ENCODE measurements at regions not wholly inside any gene's neighbourhood (a gene's known extent, or its start where the extent isn't known, plus 50 kb on each side); places are given as distances from the start of the nearest gene placed in this dataset.
"Not testable (repeated sequence)": the region's sequence is repeated elsewhere in the genome, so short reads cannot be mapped to it uniquely, and the experiment has no call there.

DNA sequence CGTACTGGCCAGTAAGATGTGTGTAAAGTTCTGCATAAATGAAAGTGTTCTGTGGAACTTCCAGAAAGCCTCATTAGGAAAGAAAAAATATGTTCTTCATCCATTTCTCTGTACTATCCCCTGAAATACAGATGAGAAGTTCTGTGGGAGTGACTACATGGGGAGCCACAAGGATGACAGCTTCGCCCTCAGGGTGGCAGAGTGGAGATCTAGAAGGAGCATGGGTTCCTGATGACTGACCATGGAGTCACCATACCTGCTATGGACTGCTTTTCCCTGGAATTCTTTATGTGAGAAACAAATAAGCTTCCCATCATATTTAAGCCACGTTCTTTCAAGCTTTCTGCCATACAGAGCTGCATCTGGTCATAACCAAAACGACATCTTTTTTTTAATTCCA lies 113.9 kb upstream of the RGS1 start:
- Histone ChIP-seq H3K36me3 (replicated peaks; ENCODE audit: control insufficient read depth, insufficient read depth, low read length) (no peaks in the 10 kb centered on the region), H3K4me3 (ENCODE audit: insufficient read depth, low read depth, low read length) (no peak overlapping the region), H3K27me3 (ENCODE audit: control insufficient read depth, insufficient read depth, low read length) (no peaks in the 10 kb centered on the region)
- no peak for DNase-seq

- Histone ChIP-seq H3K4me3 (ENCODE audit: insufficient read depth, low read depth, low read length) (no peak overlapping the region), H3K27me3 (ENCODE audit: control insufficient read depth, insufficient read depth, low read length) (no peaks in the 10 kb centered on the region), H3K36me3 (replicated peaks; ENCODE audit: control insufficient read depth, insufficient read depth, low read length) (no peaks in the 10 kb centered on the region)
- DNase-seq = no peak
These were observed 113.0 kb upstream of the RGS1 start for GRCh38 chr1:192462616-192463015.

GRCh38 chr1:192463661-192464060 lies 111.9 kb upstream of the RGS1 start:
- Histone ChIP-seq H3K4me3 (ENCODE audit: insufficient read depth, low read depth, low read length) (no peak overlapping the region), H3K27me3 (ENCODE audit: control insufficient read depth, insufficient read depth, low read length) (no peaks in the 10 kb centered on the region), H3K36me3 (replicated peaks; ENCODE audit: control insufficient read depth, insufficient read depth, low read length) (no peaks in the 10 kb centered on the region)
- no peak for DNase-seq

DNA sequence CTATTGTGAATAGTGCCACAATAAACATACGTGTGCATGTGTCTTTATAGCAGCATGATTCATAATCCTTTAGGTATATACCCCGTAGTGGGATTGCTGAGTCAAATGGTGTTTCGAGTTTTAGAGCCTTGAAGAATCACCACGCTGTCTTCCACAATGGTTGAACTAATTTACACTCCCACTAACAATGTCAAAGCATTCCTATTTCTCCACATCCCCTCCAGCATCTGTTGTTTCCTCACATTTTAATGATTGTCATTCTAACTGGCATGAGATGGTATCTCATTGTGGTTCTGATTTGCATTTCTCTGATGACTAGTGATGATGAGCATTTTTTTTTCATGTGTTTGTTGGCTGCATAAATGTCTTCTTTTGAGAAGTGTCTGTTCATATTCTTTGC lies 110.4 kb upstream of the RGS1 start:
- not testable (repeated sequence) for DNase-seq; H3K27me3 ChIP-seq (ENCODE audit: control insufficient read depth, insufficient read depth, low read length); H3K4me3 ChIP-seq (ENCODE audit: insufficient read depth, low read depth, low read length); H3K36me3 ChIP-seq (replicated peaks; ENCODE audit: control insufficient read depth, insufficient read depth, low read length)

- peak; percentile 4 for DNase-seq
- no peaks in the 10 kb centered on the region for H3K36me3 ChIP-seq (replicated peaks; ENCODE audit: control insufficient read depth, insufficient read depth, low read length)
- no peak overlapping the region for H3K4me3 ChIP-seq (ENCODE audit: insufficient read depth, low read depth, low read length)
- no peaks in the 10 kb centered on the region for H3K27me3 ChIP-seq (ENCODE audit: control insufficient read depth, insufficient read depth, low read length)
These were observed 101.4 kb upstream of the RGS1 start for GRCh38 chr1:192474080-192474683.

DNA sequence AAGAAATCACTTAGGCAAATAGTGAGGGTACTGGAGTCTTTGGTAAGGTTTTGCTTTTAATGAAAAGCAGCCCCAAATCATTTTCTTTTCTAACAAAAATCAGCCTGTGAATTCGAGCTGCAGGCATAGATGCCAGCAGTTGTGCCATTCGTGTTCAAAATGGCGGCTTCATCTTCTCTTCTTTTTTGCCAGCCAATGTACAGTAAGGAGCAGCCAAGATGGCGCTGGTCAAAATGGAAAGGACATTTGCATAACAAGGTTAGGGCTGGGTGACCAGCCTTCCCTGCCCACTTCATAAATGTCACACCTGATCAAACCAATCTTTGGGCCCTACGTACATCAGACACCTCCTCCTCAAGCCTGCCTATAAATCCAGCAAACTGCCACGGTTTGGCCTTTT lies 100.2 kb upstream of the RGS1 start:
- Histone ChIP-seq H3K27me3 (ENCODE audit: control insufficient read depth, insufficient read depth, low read length) (no peaks in the 10 kb centered on the region), H3K36me3 (replicated peaks; ENCODE audit: control insufficient read depth, insufficient read depth, low read length) (no peaks in the 10 kb centered on the region), H3K4me3 (ENCODE audit: insufficient read depth, low read depth, low read length) (no peak overlapping the region)
- DNase-seq = no peak

GRCh38 chr1:192475970-192476369 lies 99.6 kb upstream of the RGS1 start:
- H3K27me3 ChIP-seq (ENCODE audit: control insufficient read depth, insufficient read depth, low read length) = no peaks in the 10 kb centered on the region
- no peaks in the 10 kb centered on the region for H3K36me3 ChIP-seq (replicated peaks; ENCODE audit: control insufficient read depth, insufficient read depth, low read length)
- no peak for DNase-seq
- H3K4me3 ChIP-seq (ENCODE audit: insufficient read depth, low read depth, low read length) = no peak overlapping the region

GRCh38 chr1:192476802-192477298 lies 98.7 kb upstream of the RGS1 start:
- Histone ChIP-seq H3K36me3 (replicated peaks; ENCODE audit: control insufficient read depth, insufficient read depth, low read length) (no peaks in the 10 kb centered on the region), H3K27me3 (ENCODE audit: control insufficient read depth, insufficient read depth, low read length) (no peaks in the 10 kb centered on the region), H3K4me3 (ENCODE audit: insufficient read depth, low read depth, low read length) (no peak overlapping the region)
- no peak for DNase-seq

DNA sequence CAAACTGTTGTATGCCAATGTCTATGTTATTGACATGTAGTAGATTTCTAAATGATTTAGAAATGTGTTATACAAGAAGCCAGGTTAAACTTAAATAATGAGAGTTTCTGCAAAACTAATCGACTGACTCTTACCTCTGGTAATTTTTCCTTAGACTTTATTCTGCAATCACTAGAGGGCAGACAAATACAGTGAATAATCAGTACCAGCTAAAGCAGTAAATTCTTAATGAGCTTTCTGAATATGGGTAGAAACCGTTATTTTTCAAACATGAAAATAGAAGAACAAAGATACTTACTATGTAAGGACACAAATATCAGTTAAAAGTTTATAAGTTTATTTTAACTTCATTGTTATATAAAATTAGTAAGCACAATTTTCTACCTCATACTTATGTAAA lies 97.9 kb upstream of the RGS1 start:
- Histone ChIP-seq H3K27me3 (ENCODE audit: control insufficient read depth, insufficient read depth, low read length) (no peaks in the 10 kb centered on the region), H3K36me3 (replicated peaks; ENCODE audit: control insufficient read depth, insufficient read depth, low read length) (no peaks in the 10 kb centered on the region), H3K4me3 (ENCODE audit: insufficient read depth, low read depth, low read length) (no peak overlapping the region)
- no peak for DNase-seq

DNA sequence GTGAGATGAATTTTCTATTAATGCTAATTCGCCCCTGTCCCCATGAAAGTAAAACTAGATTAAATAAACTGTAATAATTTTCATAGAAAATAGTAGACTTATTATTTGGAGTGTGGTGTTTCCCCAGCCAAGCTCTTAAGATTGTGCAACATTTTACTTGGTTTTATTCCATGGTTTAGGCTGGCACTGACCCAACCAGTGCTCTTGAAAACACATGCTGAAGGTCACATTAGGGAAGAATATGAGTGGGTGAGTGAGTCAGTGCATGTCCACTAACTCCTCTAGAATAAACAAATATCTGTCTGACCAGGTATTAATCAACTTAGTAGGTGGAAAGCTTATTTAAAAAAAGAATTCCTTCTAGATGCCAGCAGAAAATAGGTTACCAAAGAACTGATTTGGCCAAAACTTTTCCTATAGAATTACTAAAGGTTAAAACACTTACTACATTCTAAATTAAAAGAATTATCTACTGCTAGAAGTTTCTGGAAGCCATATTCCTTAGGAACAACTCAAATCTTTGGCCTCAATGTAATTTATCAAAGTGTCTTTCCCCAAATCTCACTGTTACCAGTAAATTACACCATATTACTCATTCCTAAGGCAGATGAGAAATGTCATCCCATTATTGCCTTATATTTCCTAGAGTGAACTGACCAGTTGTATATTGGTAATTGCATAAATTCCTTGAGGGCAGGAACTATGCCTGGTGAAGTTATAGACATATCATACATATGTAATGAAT lies 89.7 kb upstream of the RGS1 start:
- Histone ChIP-seq H3K36me3 (replicated peaks; ENCODE audit: control insufficient read depth, insufficient read depth, low read length) (no peaks in the 10 kb centered on the region), H3K4me3 (ENCODE audit: insufficient read depth, low read depth, low read length) (no peak overlapping the region), H3K27me3 (ENCODE audit: control insufficient read depth, insufficient read depth, low read length) (no peaks in the 10 kb centered on the region)
- DNase-seq = no peak

- H3K27me3 ChIP-seq (ENCODE audit: control insufficient read depth, insufficient read depth, low read length) = no peaks in the 10 kb centered on the region
- no peak overlapping the region for H3K4me3 ChIP-seq (ENCODE audit: insufficient read depth, low read depth, low read length)
- peak; percentile 20 for DNase-seq
- no peaks in the 10 kb centered on the region for H3K36me3 ChIP-seq (replicated peaks; ENCODE audit: control insufficient read depth, insufficient read depth, low read length)
These were observed 87.5 kb upstream of the RGS1 start for GRCh38 chr1:192488058-192488457.

DNA sequence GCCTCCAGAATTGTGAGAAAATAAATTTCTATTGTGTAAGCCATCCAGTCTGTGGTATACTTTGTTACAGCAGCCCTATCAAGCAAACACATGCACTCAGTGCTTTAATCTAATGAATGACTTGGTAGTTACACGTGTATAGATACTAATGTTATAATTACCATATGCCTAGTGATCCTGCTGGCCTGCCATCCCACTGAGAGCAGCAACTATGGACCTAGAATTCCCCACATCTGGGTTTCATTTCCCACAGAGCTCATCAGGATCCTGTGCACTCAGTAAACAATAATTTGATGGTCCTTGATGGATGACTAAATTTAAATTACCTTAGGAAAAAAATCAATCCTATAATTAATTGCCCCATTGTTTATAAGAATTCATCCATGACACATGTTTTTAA lies 86.5 kb upstream of the RGS1 start:
- DNase-seq = no peak
- Histone ChIP-seq H3K36me3 (replicated peaks; ENCODE audit: control insufficient read depth, insufficient read depth, low read length) (no peaks in the 10 kb centered on the region), H3K4me3 (ENCODE audit: insufficient read depth, low read depth, low read length) (no peak overlapping the region), H3K27me3 (ENCODE audit: control insufficient read depth, insufficient read depth, low read length) (no peaks in the 10 kb centered on the region)

- no peak for DNase-seq
- no peaks in the 10 kb centered on the region for H3K27me3 ChIP-seq (ENCODE audit: control insufficient read depth, insufficient read depth, low read length)
These were observed 85.8 kb upstream of the RGS1 start for GRCh38 chr1:192489748-192490147.

GRCh38 chr1:192491804-192492554 lies 83.6 kb upstream of the RGS1 start:
- no peak for DNase-seq
- Histone ChIP-seq H3K36me3 (replicated peaks; ENCODE audit: control insufficient read depth, insufficient read depth, low read length) (no peaks in the 10 kb centered on the region), H3K4me3 (ENCODE audit: insufficient read depth, low read depth, low read length) (no peak overlapping the region), H3K27me3 (ENCODE audit: control insufficient read depth, insufficient read depth, low read length) (no peaks in the 10 kb centered on the region)

More at GRCh38 chr1:192489748-192490147, 85.8 kb upstream of the RGS1 start:
- no peak overlapping the region for H3K4me3 ChIP-seq (ENCODE audit: insufficient read depth, low read depth, low read length)
- H3K36me3 ChIP-seq (replicated peaks; ENCODE audit: control insufficient read depth, insufficient read depth, low read length) = no peaks in the 10 kb centered on the region

DNA sequence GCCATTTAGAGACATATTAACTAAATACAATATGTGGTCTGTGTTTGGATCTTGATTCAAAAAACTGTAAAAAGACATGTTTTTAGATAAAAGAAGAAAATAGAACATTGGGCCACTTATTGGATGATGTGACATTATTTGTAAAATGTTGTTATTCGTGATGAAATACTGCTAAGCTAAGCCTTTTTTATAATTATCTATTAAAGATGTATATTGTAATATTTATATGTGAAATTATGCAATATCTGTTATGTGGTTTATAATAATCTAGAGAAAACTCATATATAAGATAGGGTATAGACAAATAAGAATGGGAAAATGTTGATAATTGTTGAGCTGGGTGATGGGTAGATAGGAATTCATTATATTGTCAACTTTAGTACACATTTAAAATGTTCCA lies 82.0 kb upstream of the RGS1 start:
- Histone ChIP-seq H3K36me3 (replicated peaks; ENCODE audit: control insufficient read depth, insufficient read depth, low read length) (no peaks in the 10 kb centered on the region), H3K4me3 (ENCODE audit: insufficient read depth, low read depth, low read length) (no peak overlapping the region)
- DNase-seq = no peak

More for the DNA sequence above, 82.0 kb upstream of the RGS1 start:
- H3K27me3 ChIP-seq (ENCODE audit: control insufficient read depth, insufficient read depth, low read length) = no peaks in the 10 kb centered on the region
